IPS-18a (cell line): ENCODE measurements at regions not wholly inside any gene's neighbourhood (a gene's known extent, or its start where the extent isn't known, plus 50 kb on each side); places are given as distances from the start of the nearest gene placed in this dataset.
"Not testable (repeated sequence)": the region's sequence is repeated elsewhere in the genome, so short reads cannot be mapped to it uniquely, and the experiment has no call there.

Experiments
- H3K27ac ChIP-seq: one replicate; pipeline ENCODE4 v1.5.1; 2013; ENCODE audit warnings: low read length
- H3K27me3 ChIP-seq: one replicate; pipeline ENCODE4 v1.6.1; 2013; ENCODE audit warnings: mild to moderate bottlenecking, low read length; ENCODE audit not compliant: control insufficient read depth, insufficient read depth
- H3K36me3 ChIP-seq: one replicate; pipeline ENCODE4 v1.6.1; 2013; ENCODE audit warnings: low read depth, low read length; ENCODE audit not compliant: control insufficient read depth
- H3K4me1 ChIP-seq: one replicate; pipeline ENCODE4 v1.6.1; 2013; ENCODE audit warnings: low read depth, low read length; ENCODE audit not compliant: control insufficient read depth
- H3K4me3 ChIP-seq: one replicate; pipeline ENCODE4 v1.5.1; 2013; ENCODE audit warnings: low read length
- H3K9ac ChIP-seq: one replicate; pipeline ENCODE4 v1.6.1; 2013; ENCODE audit warnings: mild to moderate bottlenecking, low read length, moderate library complexity
- H3K9me3 ChIP-seq: one replicate; pipeline ENCODE4 v1.6.1; 2013; ENCODE audit warnings: low read depth, low read length; ENCODE audit not compliant: control insufficient read depth

DNA sequence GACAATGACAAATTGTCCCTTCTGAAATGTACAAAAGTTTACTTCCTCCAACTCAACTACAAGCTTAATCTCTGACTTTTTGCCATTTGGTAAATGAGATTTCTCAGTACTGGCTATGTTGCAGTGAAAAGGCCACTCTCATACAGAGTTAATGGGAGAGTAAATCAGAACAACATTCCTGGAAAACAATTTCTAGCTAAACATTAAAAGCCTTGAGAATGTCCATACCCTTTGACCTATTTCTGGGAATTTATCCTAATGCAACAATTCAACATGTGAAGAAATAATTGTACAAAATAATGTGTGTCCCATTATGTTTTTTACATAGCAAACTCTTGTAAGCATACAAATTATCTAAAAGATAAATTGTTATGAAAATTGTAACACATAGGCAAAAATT, 56.3 kb upstream of the SPEF2 start:
- Histone ChIP-seq H3K27me3 (no peaks in the 10 kb centered on the region), H3K9me3 (peaks cover 32% of the 10 kb centered on the region), H3K9ac (no peak overlapping the region)

DNA sequence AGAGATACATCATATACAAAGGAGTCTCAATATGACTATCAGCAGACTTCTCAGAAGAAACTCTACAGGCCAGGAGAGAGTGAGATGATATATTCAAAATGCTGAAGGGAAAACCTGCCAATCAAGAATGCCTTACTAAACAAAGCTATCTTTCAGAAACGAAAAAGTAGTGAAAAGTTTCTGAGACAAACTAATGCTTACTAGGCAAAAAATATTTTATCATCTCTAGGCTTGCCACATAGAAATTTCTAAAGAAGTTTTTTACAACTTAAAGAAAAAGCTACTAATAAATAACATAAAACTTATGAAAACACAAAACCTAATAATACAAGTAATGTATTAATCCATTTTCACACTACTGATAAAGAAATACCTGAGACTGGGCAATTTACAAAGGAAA, 59.9 kb upstream of the SPEF2 start:
- Histone ChIP-seq H3K9me3 (peaks cover 19% of the 10 kb centered on the region), H3K27me3 (no peaks in the 10 kb centered on the region), H3K36me3 (no peaks in the 10 kb centered on the region), H3K4me1 (no peaks in the 10 kb centered on the region), H3K9ac (no peak overlapping the region), H3K4me3 (no peak overlapping the region), H3K27ac (no peak overlapping the region)

More for the DNA sequence above, 56.3 kb upstream of the SPEF2 start:
- no peaks in the 10 kb centered on the region for H3K36me3 ChIP-seq
- no peak overlapping the region for H3K4me3 ChIP-seq
- H3K27ac ChIP-seq: no peak overlapping the region
- no peaks in the 10 kb centered on the region for H3K4me1 ChIP-seq

DNA sequence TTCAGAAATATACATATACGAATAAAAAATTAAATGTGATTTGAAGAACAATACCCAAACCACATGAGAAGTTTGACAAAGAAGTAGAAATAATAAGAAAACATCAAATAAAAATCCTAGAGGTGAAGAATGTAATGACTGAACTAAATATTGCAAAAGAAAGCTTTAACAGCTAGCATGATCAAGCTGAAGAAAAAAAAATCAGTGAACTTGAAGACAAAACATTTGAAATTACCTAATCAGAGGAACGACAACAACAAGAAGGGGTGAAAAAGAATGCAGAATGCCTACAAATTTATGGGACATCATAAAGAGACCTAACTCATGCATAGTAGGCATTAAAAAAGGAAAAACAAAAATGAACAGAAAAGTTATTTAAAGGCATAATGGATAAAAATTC, 60.5 kb upstream of the SPEF2 start:
- no peak overlapping the region for H3K9ac ChIP-seq
- no peaks in the 10 kb centered on the region for H3K27me3 ChIP-seq
- H3K27ac ChIP-seq: no peak overlapping the region
- H3K4me1 ChIP-seq: no peaks in the 10 kb centered on the region
- H3K4me3 ChIP-seq: no peak overlapping the region
- H3K9me3 ChIP-seq: peaks cover 15% of the 10 kb centered on the region
- H3K36me3 ChIP-seq: no peaks in the 10 kb centered on the region

DNA sequence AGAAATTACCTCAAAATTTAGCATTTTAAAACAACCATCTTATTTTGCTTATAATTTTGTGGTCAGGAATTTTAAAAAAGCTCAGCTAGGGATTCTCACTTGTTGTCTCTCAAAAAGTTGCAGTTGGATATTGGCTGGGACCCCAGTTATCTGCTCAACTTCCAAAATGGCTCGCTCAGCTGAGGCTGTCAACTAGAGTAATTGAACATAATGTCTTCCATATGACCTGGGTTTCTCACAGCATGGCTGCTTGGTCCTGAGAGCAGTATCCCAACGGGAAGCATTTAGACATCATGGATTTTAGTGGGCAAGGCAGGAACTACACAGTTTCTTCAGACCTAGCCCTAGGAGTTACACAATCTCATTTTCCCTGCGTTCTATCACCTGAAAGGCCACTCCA, 63.6 kb upstream of the SPEF2 start:
- Histone ChIP-seq H3K9me3 (peaks cover 10% of the 10 kb centered on the region), H3K4me1 (no peaks in the 10 kb centered on the region), H3K36me3 (no peaks in the 10 kb centered on the region), H3K27me3 (no peaks in the 10 kb centered on the region), H3K9ac (no peak overlapping the region), H3K27ac (no peak overlapping the region), H3K4me3 (no peak overlapping the region)

DNA sequence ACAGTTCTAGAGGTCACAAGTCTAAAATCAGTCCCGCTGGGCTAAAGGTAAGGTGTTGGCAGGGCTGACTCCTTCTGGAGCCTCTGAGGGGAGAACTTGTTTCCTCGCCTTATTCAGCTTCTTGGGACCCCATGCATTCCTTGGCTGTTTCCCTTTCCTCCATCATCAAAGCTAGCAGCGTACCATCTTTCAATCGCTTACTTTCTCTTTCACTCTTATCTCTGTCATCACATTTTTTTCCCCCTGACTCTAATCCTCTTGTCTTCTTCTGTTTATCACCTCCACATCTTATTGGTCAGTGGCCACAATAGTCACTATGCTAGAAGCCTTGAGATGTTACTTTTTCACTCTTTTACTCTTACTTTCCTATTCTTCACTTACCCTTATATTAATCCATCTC, 72.5 kb upstream of the SPEF2 start:
- no peak overlapping the region for H3K4me3 ChIP-seq
- H3K9ac ChIP-seq: no peak overlapping the region
- H3K27me3 ChIP-seq: no peaks in the 10 kb centered on the region
- no peak overlapping the region for H3K27ac ChIP-seq
- no peaks in the 10 kb centered on the region for H3K4me1 ChIP-seq
- no peaks in the 10 kb centered on the region for H3K36me3 ChIP-seq
- H3K9me3 ChIP-seq: no peaks in the 10 kb centered on the region

DNA sequence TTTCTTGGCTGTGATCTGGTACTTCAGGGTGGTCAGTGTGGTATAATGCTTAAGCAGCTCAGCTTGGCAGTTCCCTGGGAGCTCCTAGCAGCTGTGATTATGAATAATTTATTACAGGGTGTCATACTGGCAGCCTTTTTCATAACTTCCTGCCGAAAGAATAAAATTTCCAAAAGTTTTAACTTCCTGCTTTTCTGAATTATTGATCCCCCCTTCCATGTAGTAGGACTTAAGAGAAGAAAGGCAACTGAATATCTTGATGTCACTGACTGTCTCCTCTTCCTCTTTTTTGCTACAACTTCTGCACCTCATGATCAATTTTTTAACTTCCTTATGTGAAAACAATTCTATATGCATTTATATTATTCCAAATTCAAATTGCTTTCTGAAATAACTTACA, 74.3 kb upstream of the SPEF2 start:
- no peaks in the 10 kb centered on the region for H3K9me3 ChIP-seq
- H3K27me3 ChIP-seq: no peaks in the 10 kb centered on the region
- no peaks in the 10 kb centered on the region for H3K4me1 ChIP-seq
- H3K9ac ChIP-seq: no peak overlapping the region
- no peak overlapping the region for H3K27ac ChIP-seq
- no peaks in the 10 kb centered on the region for H3K36me3 ChIP-seq
- H3K4me3 ChIP-seq: no peak overlapping the region

DNA sequence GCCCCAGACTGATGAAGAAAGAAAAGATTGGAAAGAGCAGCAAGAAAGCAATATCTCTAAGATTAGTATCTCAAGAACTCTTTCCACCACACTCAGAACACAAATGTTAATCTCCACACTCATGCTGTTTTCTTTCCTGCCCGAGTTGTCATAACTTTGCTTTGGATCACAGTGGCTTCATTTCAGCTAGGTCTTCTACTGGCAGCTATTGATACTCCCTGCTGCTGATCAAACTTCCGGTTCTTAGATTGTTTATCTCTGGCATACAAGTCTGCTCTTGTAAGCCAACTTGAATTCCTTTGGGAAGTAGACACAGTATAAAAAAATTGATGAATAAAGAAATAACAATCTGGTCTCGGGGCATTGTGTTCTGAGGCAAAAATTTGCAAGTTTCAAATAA, 77.7 kb upstream of the SPEF2 start:
- Histone ChIP-seq H3K9me3 (no peaks in the 10 kb centered on the region), H3K27me3 (no peaks in the 10 kb centered on the region), H3K9ac (no peak overlapping the region), H3K27ac (no peak overlapping the region), H3K4me3 (no peak overlapping the region), H3K36me3 (no peaks in the 10 kb centered on the region), H3K4me1 (no peaks in the 10 kb centered on the region)

DNA sequence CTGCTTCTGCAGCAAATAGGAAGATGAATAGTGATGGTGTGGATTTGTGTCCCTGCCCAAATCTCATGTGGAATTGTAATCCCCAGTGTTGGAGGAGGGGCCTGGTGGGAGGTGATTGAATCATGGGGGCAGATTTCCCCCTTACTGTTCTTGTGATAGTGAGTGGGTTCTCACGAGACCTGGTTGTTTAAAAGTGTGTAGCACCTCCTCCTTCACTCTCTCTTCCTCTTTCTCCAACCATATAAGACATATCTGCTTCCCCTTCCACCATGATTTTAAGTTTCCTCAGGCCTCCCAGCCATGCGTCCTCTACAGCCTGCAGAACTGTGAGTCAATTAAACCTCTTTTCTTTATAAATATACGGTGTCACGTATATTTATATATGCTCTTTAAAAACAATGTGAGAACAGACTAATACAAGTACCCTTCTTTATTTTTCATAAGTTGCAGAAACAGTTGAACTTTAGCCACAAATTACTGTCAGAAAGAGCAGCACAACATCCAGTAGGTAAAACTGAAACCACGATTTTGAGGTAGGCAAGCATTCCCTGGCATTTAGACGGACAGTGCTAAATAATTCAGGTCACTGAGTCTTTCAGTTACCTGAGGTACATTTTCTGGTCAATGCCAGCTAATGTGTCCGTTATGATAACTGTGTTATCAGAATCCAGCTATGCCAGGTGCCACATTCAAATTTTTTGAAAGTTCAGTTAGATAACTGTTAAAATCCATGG, 79.3 kb upstream of the SPEF2 start:
- H3K9me3 ChIP-seq: no peaks in the 10 kb centered on the region
- H3K4me3 ChIP-seq: no peak overlapping the region
- H3K9ac ChIP-seq: no peak overlapping the region
- no peaks in the 10 kb centered on the region for H3K4me1 ChIP-seq
- H3K27me3 ChIP-seq: no peaks in the 10 kb centered on the region
- no peak overlapping the region for H3K27ac ChIP-seq
- H3K36me3 ChIP-seq: no peaks in the 10 kb centered on the region

DNA sequence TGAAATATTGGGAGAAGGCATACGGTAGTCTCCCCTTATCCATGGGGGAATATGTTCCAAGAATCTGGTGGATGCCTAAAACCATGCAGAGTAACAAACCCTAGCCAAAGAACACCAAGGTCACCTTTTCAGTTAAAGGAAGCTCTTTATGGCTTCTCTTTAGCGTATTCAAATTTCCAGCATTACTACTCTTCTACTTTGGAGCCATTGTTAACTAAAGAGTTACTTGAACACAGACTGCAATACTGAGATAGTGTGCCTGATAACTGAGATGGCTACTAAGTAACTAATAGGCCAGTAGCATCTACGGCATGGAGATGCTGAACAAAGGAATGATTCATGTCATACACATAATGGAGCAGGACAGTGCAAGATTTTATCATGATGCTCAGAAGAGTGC, 84.5 kb upstream of the SPEF2 start:
- Histone ChIP-seq H3K9me3 (no peaks in the 10 kb centered on the region), H3K27ac (no peak overlapping the region), H3K36me3 (no peaks in the 10 kb centered on the region), H3K9ac (no peak overlapping the region), H3K4me3 (no peak overlapping the region), H3K27me3 (no peaks in the 10 kb centered on the region), H3K4me1 (no peaks in the 10 kb centered on the region)

DNA sequence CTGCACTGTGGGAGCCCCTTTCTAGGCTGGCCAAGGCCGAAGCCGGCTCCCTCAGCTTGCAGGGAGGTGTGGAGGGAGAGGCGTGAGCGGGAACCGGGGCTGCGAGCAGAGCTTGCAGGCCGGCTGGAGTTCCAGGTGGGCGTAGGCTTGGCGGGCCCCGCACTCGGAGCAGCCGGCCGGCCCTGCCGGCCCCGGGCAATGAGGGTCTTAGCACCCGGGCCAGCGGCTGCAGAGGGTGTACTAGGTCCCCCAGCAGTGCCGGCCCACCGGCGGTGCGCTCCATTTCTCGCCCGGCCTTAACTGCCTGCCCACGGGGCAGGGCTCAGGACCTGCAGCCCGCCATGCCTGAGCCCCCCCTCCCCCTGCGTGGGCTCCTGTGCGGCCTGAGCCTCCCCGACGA, 86.1 kb upstream of the SPEF2 start:
- H3K4me1 ChIP-seq, H3K4me3 ChIP-seq, H3K27me3 ChIP-seq, H3K9ac ChIP-seq, H3K36me3 ChIP-seq, H3K27ac ChIP-seq, H3K9me3 ChIP-seq: not testable (repeated sequence)

DNA sequence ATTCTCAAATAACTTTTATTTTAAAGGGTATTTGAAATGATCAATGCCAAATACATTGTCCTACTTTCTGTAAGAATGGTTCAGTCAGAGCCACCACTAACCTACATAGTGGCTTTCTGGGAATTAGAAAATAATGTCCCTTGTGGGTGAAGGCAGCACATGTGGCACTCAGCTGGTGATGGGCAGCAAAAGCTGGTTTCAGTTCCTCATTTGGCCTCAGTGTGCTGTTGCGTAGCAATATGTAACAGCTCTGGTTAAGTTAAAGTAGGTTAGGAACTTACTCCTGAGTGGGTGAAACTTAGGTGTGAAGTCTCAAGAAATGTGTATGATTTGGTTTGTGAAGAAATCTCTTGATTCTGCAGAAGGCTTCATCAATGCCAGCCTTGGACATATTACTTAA, 99.6 kb upstream of the SPEF2 start:
- Histone ChIP-seq H3K27me3 (no peaks in the 10 kb centered on the region), H3K9me3 (no peaks in the 10 kb centered on the region), H3K27ac (no peak overlapping the region), H3K4me1 (no peaks in the 10 kb centered on the region), H3K4me3 (no peak overlapping the region), H3K9ac (no peak overlapping the region), H3K36me3 (no peaks in the 10 kb centered on the region)

DNA sequence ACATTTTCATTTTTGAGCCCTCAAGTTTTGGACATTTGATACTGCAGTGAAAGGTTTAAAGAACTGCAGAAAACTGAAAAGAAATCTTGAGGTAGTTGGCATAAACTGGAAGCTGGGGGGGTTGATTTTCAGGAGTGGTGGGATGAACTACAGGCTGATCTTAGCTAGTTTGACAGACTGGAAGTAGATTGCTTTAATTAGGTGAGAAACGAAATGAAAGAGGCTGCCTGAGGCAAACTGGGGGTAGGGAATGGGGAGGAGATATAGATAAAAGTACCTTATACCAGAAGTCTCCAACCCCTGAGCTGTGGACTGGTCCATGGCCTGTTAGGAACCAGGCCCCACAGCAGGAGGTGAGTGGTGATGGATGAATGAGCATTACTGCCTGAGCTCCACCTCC, 101.4 kb upstream of the SPEF2 start:
- H3K36me3 ChIP-seq: no peaks in the 10 kb centered on the region
- no peak overlapping the region for H3K9ac ChIP-seq
- H3K27me3 ChIP-seq: no peaks in the 10 kb centered on the region
- no peak overlapping the region for H3K4me3 ChIP-seq
- no peaks in the 10 kb centered on the region for H3K4me1 ChIP-seq
- no peaks in the 10 kb centered on the region for H3K9me3 ChIP-seq
- no peak overlapping the region for H3K27ac ChIP-seq
